SU-DHL-6 (cell line): ENCODE measurements at regions not wholly inside any gene's neighbourhood (a gene's known extent, or its start where the extent isn't known, plus 50 kb on each side); places are given as distances from the start of the nearest gene placed in this dataset.
"Not testable (repeated sequence)": the region's sequence is repeated elsewhere in the genome, so short reads cannot be mapped to it uniquely, and the experiment has no call there.

Source experiments
- H2AFZ ChIP-seq: fragments of 200-600 bp; sonication (generic); 2 replicates; pipeline ENCODE4 v1.6.1; 2014; ENCODE audit warnings: low read depth, mild to moderate bottlenecking, moderate library complexity, mixed read lengths, antibody characterized with exemption, low read length; ENCODE audit not compliant: severe bottlenecking
- H3F3A ChIP-seq: fragments of 200-600 bp; shearing (Covaris generic); 2 replicates; pipeline ENCODE4 v1.6.0; 2016; ENCODE audit warnings: antibody characterized with exemption, mild to moderate bottlenecking; ENCODE audit not compliant: insufficient read depth
- H3K27ac ChIP-seq: fragments of 200-600 bp; sonication (generic); 2 replicates; pipeline ENCODE4 v1.5.1; 2016; ENCODE audit warnings: low read depth, mild to moderate bottlenecking, low read length, moderate library complexity, mixed read lengths
- H3K27me3 ChIP-seq: fragments of 200-600 bp; sonication (generic), shearing (Covaris generic); 2 replicates; pipeline ENCODE4 v1.6.0; 2014; ENCODE audit warnings: mild to moderate bottlenecking, low read length
- H3K36me3 ChIP-seq: fragments of 200-600 bp; sonication (generic); 2 replicates; pipeline ENCODE4 v1.6.1; 2014; ENCODE audit warnings: mild to moderate bottlenecking, low read length, mixed read lengths
- H3K4me2 ChIP-seq: fragments of 300-600, 200-600 bp; shearing (Covaris generic), sonication (generic); 2 replicates; pipeline ENCODE4 v1.6.0; 2014; ENCODE audit warnings: low read length, low read depth, mild to moderate bottlenecking; ENCODE audit not compliant: poor library complexity, severe bottlenecking
- H3K4me3 ChIP-seq: fragments of 200-600 bp; sonication (generic); 2 replicates; pipeline ENCODE4 v1.5.1; 2014; ENCODE audit warnings: antibody characterized with exemption, low read length, mild to moderate bottlenecking, mixed read lengths; ENCODE audit not compliant: insufficient read depth, poor library complexity, severe bottlenecking
- H3K79me2 ChIP-seq: fragments of 200-600 bp; sonication (generic); 2 replicates; pipeline ENCODE4 v1.6.1; 2014; ENCODE audit warnings: mild to moderate bottlenecking, low read length, moderate library complexity; ENCODE audit not compliant: insufficient read depth
- H3K9ac ChIP-seq: fragments of 200-600 bp; sonication (generic); 2 replicates; pipeline ENCODE4 v1.7.0; 2014; ENCODE audit warnings: mild to moderate bottlenecking, low read length
- H3K9me2 ChIP-seq: fragments of 200-600 bp; sonication (generic); replicated peaks from 2 replicates; pipeline ENCODE4 v1.6.1; 2014; ENCODE audit warnings: low read length; ENCODE audit not compliant: insufficient read depth
- H3K9me3 ChIP-seq: fragments of 200-600 bp; sonication (generic); 2 replicates; pipeline ENCODE4 v1.6.1; 2014; ENCODE audit warnings: low read length, mixed read lengths; ENCODE audit not compliant: insufficient read depth
- H4K20me1 ChIP-seq: fragments of 200-600 bp; sonication (generic); 2 replicates; pipeline ENCODE4 v1.6.1; 2014; ENCODE audit warnings: low read depth, mild to moderate bottlenecking, antibody characterized with exemption, low read length, moderate library complexity, mixed read lengths
- CTCF ChIP-seq: fragments of 200-600 bp; sonication (generic); IDR thresholded peaks from one replicate; pipeline ENCODE4 v1.5.1; 2017; ENCODE audit warnings: antibody characterized with exemption, mild to moderate bottlenecking, low read length, moderate library complexity; ENCODE audit not compliant: insufficient read depth, poor library complexity, severe bottlenecking
- EZH2phosphoT487 ChIP-seq: fragments of 200-600 bp; sonication (generic), shearing (Covaris generic); conservative IDR thresholded peaks from 2 replicates; pipeline ENCODE4 v1.6.1; 2018; ENCODE audit warnings: mild to moderate bottlenecking, antibody characterized with exemption, low read length, moderate library complexity, mixed read lengths

GRCh38 chr14:28982228-28982627 is 215.6 kb downstream of the FOXG1 start:
- H3K36me3 ChIP-seq = no peaks in the 10 kb centered on the region
- H3K27ac ChIP-seq = no peak overlapping the region
- H4K20me1 ChIP-seq = no peaks in the 10 kb centered on the region
- H2AFZ ChIP-seq = no peak overlapping the region
- no peaks in the 10 kb centered on the region for H3K27me3 ChIP-seq
- H3K9ac ChIP-seq = no peak overlapping the region
- no peak overlapping the region for H3K4me3 ChIP-seq
- no peaks in the 10 kb centered on the region for H3F3A ChIP-seq
- no peaks in the 10 kb centered on the region for H3K9me2 ChIP-seq
- H3K9me3 ChIP-seq = no peaks in the 10 kb centered on the region; the same call in 1 of the 2 replicates
- no peak overlapping the region for H3K4me2 ChIP-seq
- no peaks in the 10 kb centered on the region for H3K79me2 ChIP-seq
- TF ChIP-seq CTCF (no peak), EZH2phosphoT487 (no peak)

- Histone ChIP-seq H3K4me2 (no peak overlapping the region), H3K4me3 (no peak overlapping the region), H3K9me2 (no peaks in the 10 kb centered on the region), H3F3A (no peaks in the 10 kb centered on the region), H3K79me2 (no peaks in the 10 kb centered on the region), H3K27me3 (no peaks in the 10 kb centered on the region), H3K36me3 (no peaks in the 10 kb centered on the region), H3K27ac (no peak overlapping the region), H4K20me1 (no peaks in the 10 kb centered on the region), H3K9me3 (no peaks in the 10 kb centered on the region; the same call in 1 of the 2 replicates), H3K9ac (no peak overlapping the region), H2AFZ (no peak overlapping the region)
- TF ChIP-seq CTCF (no peak), EZH2phosphoT487 (no peak)
These were observed 216.7 kb downstream of the FOXG1 start for GRCh38 chr14:28983279-28983678.

- Histone ChIP-seq H3K4me2 (no peak overlapping the region), H2AFZ (no peak overlapping the region), H3K27ac (no peak overlapping the region), H3F3A (no peaks in the 10 kb centered on the region), H4K20me1 (no peaks in the 10 kb centered on the region), H3K9ac (no peak overlapping the region), H3K9me3 (no peaks in the 10 kb centered on the region; the same call in 1 of the 2 replicates), H3K79me2 (no peaks in the 10 kb centered on the region), H3K27me3 (no peaks in the 10 kb centered on the region), H3K4me3 (no peak overlapping the region), H3K9me2 (no peaks in the 10 kb centered on the region), H3K36me3 (no peaks in the 10 kb centered on the region)
- no peak for TF ChIP-seq EZH2phosphoT487
- TF ChIP-seq CTCF = no peak
These were observed 220.9 kb downstream of the FOXG1 start for GRCh38 chr14:28987516-28987915.

GRCh38 chr14:28997196-28997595 is 230.6 kb downstream of the FOXG1 start:
- H3K9me2 ChIP-seq, H3K27me3 ChIP-seq, H3K4me2 ChIP-seq, H3K9me3 ChIP-seq, H3K9ac ChIP-seq, H4K20me1 ChIP-seq, H3K79me2 ChIP-seq, H3F3A ChIP-seq, H3K27ac ChIP-seq, H3K36me3 ChIP-seq, H2AFZ ChIP-seq, H3K4me3 ChIP-seq: not testable (repeated sequence)
